Daoy (cell line): ENCODE measurements at regions not wholly inside any gene's neighbourhood (a gene's known extent, or its start where the extent isn't known, plus 50 kb on each side); places are given as distances from the start of the nearest gene placed in this dataset.
A peak's percentile ranks its signal among the peaks of the same experiment; 100 is the strongest.
"Not testable (repeated sequence)": the region's sequence is repeated elsewhere in the genome, so short reads cannot be mapped to it uniquely, and the experiment has no call there.

Source experiments
- DNase-seq: peaks from one replicate; pipeline ENCODE4 v3.0.0-alpha.2; 2015; ENCODE audit warnings: low read depth

GRCh38 chr13:18238586-18238985 lies 943.0 kb downstream of the TUBA3C start:
- peak; percentile 63 for DNase-seq

GRCh38 chr13:18236528-18236815 lies 945.2 kb downstream of the TUBA3C start:
- no peak for DNase-seq

- DNase-seq, result no peak
Observed at GRCh38 chr13:18235756-18236527, 945.7 kb downstream of the TUBA3C start.

- no peak for DNase-seq
Observed at GRCh38 chr13:18235172-18235571, 946.5 kb downstream of the TUBA3C start.

GRCh38 chr13:18234451-18234850 lies 947.2 kb downstream of the TUBA3C start:
- DNase-seq, result not testable (repeated sequence)

GRCh38 chr13:18233783-18234299 lies 947.8 kb downstream of the TUBA3C start:
- no peak for DNase-seq

GRCh38 chr13:18232994-18233782 lies 948.4 kb downstream of the TUBA3C start:
- DNase-seq, result no peak

- DNase-seq, result no peak
Observed at GRCh38 chr13:18232298-18232993, 949.2 kb downstream of the TUBA3C start.

GRCh38 chr13:18224411-18224810 lies 957.2 kb downstream of the TUBA3C start:
- DNase-seq, result not testable (repeated sequence)

GRCh38 chr13:18214689-18215088 lies 966.9 kb downstream of the TUBA3C start:
- DNase-seq, result not testable (repeated sequence)

- DNase-seq, result not testable (repeated sequence)
Observed at GRCh38 chr13:18213511-18213910, 968.1 kb downstream of the TUBA3C start.

- DNase-seq, result no peak
Observed at GRCh38 chr13:18212873-18213272, 968.8 kb downstream of the TUBA3C start.

GRCh38 chr13:18211752-18212560 lies 969.7 kb downstream of the TUBA3C start:
- DNase-seq, result not testable (repeated sequence)

GRCh38 chr13:18204614-18205178 lies 976.9 kb downstream of the TUBA3C start:
- not testable (repeated sequence) for DNase-seq

- DNase-seq, result not testable (repeated sequence)
Observed at GRCh38 chr13:18195365-18195678, 986.3 kb downstream of the TUBA3C start.

- DNase-seq, result not testable (repeated sequence)
Observed at GRCh38 chr13:18194631-18195364, 986.8 kb downstream of the TUBA3C start.

- DNase-seq, result not testable (repeated sequence)
Observed at GRCh38 chr13:18194104-18194503, 987.5 kb downstream of the TUBA3C start.
